22Rv1 (cell line): ENCODE measurements at regions not wholly inside any gene's neighbourhood (a gene's known extent, or its start where the extent isn't known, plus 50 kb on each side); places are given as distances from the start of the nearest gene placed in this dataset.

Experiments
- H3K27ac ChIP-seq: fragments of 450-650 bp; 2 replicates; pipeline ENCODE4 v1.5.1; 2017
- CTCF ChIP-seq: fragments of 450-650 bp; IDR thresholded peaks from 2 replicates; pipeline ENCODE4 v1.5.1; 2017; ENCODE audit warnings: mild to moderate bottlenecking
- ZFX ChIP-seq: fragments of 450-650 bp; IDR thresholded peaks from 2 replicates; pipeline ENCODE4 v1.6.1; 2017; ENCODE audit warnings: antibody characterized with exemption, borderline replicate concordance

- no peak for TF ChIP-seq ZFX
- no peak for TF ChIP-seq CTCF
- no peak overlapping the region for H3K27ac ChIP-seq
Observed at GRCh38 chr4:24040811-24041210, 151.0 kb upstream of the PPARGC1A start.

- no peak overlapping the region for H3K27ac ChIP-seq
- TF ChIP-seq ZFX (no peak), CTCF (no peak)
Observed at GRCh38 chr4:24033626-24034025, 143.8 kb upstream of the PPARGC1A start.

- no peak overlapping the region for H3K27ac ChIP-seq
- TF ChIP-seq ZFX (no peak), CTCF (peak; percentile 18; the same call in 1 of the 2 replicates)
Observed at GRCh38 chr4:24032371-24032989, 142.6 kb upstream of the PPARGC1A start.

GRCh38 chr4:24026596-24026995, 136.7 kb upstream of the PPARGC1A start:
- TF ChIP-seq CTCF (no peak), ZFX (no peak)
- H3K27ac ChIP-seq, result no peak overlapping the region

- TF ChIP-seq CTCF, result no peak
- TF ChIP-seq ZFX, result no peak
- no peak overlapping the region for H3K27ac ChIP-seq
Observed at GRCh38 chr4:24024605-24025004, 134.8 kb upstream of the PPARGC1A start.

GRCh38 chr4:24024157-24024556, 134.3 kb upstream of the PPARGC1A start:
- H3K27ac ChIP-seq, result no peak overlapping the region
- no peak for TF ChIP-seq ZFX
- no peak for TF ChIP-seq CTCF

- H3K27ac ChIP-seq, result no peak overlapping the region
- no peak for TF ChIP-seq ZFX
- no peak for TF ChIP-seq CTCF
Observed at GRCh38 chr4:24015782-24016181, 125.9 kb upstream of the PPARGC1A start.
